HG03139 (cell line): ENCODE measurements at regions not wholly inside any gene's neighbourhood (a gene's known extent, or its start where the extent isn't known, plus 50 kb on each side); places are given as distances from the start of the nearest gene placed in this dataset.

ENCODE experiments used
- ATAC-seq: cut with Tn5 transposase; IDR thresholded peaks from one replicate; pipeline ENCODE4 v1.9.1; 2021; ENCODE audit not compliant: unreplicated experiment

DNA sequence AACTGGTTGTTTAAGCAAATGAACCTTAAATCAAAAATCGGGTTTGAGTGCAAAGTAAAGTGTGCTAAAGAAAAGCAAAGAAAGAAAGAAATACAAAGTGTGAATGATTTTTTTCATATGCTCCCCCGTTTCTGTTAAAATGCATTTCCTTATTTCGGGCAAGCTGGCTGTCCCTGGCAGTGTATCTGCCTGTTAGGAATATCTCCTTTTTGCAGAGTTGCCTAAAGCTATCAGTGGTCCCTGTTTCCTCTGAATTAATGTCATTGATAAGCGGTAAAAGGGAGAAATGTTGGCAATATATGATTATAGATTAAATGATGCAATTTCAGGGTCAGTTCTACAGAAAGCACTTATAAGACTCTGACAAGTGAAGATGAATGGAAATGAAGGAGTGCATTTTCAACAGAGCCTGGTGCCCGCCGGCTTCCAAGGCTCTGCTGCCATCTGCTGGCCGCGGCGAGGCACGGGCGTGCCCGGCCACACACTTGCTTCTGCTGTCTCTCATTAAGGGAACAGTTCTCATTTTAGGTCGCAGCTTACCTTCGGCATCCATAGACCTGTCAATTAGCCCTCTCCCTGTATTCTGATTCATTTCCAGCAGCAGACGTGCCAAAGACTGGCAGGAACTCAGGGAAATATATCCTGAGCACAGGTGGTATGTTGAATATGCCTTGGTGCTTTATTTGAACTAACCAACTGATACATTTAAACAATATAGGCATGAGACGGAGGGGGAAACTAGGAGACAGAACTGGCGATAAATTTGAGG lies 381.9 kb downstream of the C6orf118 start:
- ATAC-seq, result peak; percentile 85

GRCh38 chr6:164926686-164927085 lies 382.7 kb downstream of the C6orf118 start:
- ATAC-seq, result no peak

GRCh38 chr6:164925681-164926530 lies 383.5 kb downstream of the C6orf118 start:
- ATAC-seq, result no peak

DNA sequence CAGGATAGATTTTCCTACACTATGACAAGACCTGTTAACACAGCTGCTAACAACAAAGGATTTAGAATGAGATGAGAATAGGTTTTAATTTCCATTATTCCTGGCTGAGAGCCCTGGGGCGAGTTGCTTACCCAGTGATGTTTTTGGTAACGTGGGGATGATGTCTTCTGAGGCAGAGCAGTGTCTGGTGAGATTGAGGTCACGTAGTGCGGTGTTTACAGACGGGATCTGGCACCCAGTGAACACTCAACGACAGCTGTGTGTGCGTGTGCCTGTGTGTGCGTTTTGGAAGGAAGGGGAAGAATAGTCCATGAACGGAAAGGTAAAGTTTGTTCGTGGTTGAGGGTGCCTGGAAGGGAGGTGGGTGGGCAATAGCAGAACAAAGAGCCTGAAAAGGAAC lies 384.7 kb downstream of the C6orf118 start:
- no peak for ATAC-seq

DNA sequence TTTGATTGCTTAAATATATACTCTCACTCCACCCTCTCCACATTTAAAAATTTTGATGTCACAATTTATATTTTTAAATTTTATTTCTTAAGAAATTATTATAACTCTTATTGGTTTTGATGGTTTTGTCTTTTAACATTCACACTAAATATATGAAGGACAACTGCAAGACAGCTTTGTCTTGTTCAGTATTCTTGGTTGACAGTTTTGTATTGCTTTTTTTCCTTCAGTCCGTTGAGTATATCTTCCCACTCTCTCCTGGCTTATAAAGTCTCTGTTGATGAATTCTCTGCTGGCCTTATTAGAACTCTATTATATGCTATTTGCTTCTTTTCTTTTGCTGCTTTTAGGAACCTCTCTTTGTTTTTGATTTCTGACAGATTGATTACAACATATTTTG lies 392.2 kb downstream of the C6orf118 start:
- no peak for ATAC-seq

- ATAC-seq, result no peak
Observed at GRCh38 chr6:164916087-164916486, 393.3 kb downstream of the C6orf118 start.

DNA sequence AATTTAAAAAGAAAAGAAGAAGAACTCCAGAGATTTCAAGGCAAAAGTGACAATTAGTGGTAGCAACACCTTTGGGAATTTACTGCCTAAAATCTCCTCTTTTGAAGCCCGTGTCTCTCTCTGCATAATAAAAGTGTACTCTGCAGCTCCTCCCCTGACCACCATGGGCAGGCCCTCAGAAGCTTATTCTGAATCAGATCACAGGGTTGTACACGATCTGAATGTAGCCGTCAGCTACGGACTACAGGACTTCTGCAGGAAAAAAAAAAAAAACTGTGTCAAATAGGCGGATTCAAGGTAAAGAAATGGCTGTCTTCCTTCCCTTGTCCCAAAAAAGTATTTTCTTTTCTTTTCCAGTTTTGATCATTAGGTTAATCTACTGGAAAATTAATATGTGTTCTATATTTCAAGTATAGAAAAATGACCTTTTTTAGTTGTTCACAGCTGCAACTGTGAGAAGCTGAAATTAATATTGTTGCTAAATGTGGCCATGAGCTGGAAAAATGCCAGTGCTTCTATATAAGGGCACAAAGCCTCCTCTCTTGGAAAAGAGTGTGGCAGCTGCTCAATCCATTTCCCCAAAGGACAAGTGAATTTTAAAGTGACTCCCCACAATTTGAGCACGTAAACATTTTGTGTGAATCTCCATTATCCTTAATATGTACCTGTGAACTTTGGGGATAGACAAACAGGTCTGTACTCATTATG lies 397.4 kb downstream of the C6orf118 start:
- ATAC-seq, result no peak

DNA sequence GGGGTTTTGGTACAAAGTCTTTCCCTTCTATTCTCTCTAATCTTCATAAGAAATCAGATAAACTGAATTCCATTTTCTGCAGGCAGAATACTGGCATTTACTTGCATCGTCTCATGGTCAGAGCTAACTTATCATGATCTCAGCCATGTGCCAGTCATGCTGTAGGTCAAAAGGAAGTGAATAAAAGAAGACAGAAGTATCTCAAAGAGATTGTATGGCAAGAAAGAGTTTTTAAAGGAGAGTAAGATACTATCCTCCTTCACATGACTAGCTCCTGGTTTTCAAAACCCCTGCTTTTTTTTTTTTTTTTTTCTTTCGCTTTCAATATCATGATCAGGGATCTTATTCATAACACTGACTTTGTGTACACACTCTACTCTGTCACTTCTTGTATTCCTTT lies 398.3 kb downstream of the C6orf118 start:
- no peak for ATAC-seq

DNA sequence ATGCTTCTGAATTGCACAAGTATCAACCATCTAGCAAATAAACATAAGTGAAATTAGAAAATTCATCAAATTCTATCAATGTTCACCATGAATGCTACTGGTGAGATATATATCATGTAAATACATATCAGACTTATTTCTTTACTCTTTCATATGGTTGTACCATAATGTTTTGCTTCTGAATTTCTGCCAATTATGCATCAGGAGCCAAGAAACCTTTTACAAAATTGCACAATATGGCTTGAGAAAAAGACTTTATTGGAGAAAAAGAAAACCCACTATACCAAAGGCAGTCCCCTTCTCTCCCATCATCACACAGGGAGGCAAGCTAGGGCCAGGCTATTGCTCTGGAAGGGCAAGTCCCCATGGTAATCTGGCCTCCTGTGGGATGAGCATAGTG lies 402.6 kb downstream of the C6orf118 start:
- ATAC-seq, result no peak

DNA sequence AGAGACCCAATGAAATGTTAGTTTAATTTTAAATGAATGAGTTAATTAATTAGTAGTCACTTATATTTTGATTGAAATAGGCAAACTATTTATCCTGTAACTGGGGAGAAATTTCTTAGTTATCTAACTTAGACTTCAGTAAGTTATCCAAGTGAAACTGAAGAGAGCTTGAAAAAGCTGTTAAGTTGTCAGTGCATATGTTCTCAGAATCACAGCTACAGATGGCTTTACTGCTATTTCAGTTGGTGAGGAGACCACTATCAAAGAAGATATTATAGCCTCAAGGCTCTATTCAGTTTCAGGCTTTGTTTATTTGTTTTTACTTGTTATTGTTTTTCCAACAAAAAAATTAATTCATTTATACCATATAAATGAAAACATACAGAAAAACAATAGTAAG lies 404.1 kb downstream of the C6orf118 start:
- ATAC-seq, result no peak

DNA sequence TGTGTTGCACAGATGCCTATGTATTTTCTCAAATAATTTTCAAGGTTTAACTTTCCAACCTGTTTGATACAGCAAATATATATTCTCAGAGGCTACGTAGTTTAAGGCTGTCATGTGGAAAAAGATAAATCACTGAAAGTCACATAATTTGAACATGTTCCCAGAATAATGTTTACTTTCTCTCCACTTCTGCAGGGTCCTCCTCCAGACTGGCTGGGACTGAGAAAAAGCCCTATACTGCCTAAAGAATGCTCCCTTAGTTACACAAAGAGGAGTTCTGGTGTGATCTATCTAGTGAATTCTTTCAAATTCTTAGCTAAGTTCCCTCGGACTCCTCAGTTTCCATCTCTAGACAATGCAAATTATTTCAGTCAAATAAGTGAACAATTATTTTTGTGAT lies 411.0 kb downstream of the C6orf118 start:
- no peak for ATAC-seq

- ATAC-seq, result no peak
Observed at GRCh38 chr6:164897523-164898235, 411.7 kb downstream of the C6orf118 start.

- ATAC-seq, result no peak
Observed at GRCh38 chr6:164889980-164890379, 419.4 kb downstream of the C6orf118 start.

- ATAC-seq, result no peak
Observed at GRCh38 chr6:164887660-164888059, 421.7 kb downstream of the C6orf118 start.

GRCh38 chr6:164882236-164882635 lies 427.2 kb downstream of the C6orf118 start:
- ATAC-seq, result no peak

DNA sequence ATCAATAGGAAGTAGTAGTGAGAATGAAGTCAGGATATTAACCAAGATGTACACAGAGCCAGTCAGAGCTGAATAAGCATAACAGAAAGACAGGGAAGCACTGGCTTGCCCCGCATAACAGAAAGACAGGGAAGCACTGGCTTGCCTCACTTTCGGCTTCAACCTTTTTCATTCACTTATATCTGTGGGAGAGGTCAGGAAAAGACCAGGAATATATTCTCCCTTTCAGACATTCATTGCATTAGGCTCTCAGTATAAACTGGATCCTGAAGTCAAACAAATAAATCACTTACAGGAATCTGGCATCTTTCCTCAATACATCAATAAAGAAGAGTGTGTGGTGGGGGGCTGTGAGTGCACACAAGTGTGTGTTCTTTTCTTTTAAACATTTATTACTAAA lies 437.6 kb downstream of the C6orf118 start:
- ATAC-seq, result no peak

DNA sequence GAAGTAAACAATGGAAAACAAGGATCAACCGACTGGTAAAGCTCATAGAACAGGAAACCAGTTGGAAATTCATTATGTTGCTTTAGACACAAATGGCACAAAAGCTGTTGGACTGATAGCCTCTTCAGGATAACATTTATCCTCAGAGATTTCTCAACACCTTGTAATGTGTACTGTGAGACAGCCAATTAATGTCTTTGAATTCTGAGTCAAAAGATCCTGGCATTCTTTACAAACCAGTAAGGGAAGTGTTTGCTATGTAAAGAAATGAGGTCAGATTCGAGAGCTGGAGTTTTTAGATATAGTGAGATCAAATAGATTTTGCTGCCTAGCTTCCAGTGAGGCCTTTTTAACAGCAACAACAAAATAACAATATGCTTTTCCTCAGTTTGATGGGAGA lies 439.2 kb downstream of the C6orf118 start:
- ATAC-seq, result no peak

DNA sequence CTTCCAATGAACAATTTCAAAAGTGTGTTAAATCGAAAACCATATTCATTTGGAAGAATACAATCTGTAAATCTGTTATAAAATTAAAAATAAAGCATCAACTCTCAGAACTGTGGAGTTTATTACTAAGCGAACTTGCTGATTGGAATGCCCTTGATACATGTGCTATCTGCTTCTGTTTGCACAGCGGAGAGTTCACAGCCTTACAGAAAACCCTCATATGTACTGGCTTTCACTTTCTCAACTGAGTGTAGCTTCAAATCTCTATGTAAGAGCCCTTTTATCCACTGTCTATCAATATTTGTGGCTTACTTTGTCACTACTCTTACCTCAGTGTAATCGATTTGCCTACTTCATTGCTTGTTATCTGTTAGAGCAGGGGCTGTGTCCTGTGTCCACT lies 447.4 kb downstream of the C6orf118 start:
- no peak for ATAC-seq

- no peak for ATAC-seq
Observed at GRCh38 chr6:164859816-164860215, 449.6 kb downstream of the C6orf118 start.

GRCh38 chr6:164856138-164856537 lies 453.3 kb downstream of the C6orf118 start:
- no peak for ATAC-seq

DNA sequence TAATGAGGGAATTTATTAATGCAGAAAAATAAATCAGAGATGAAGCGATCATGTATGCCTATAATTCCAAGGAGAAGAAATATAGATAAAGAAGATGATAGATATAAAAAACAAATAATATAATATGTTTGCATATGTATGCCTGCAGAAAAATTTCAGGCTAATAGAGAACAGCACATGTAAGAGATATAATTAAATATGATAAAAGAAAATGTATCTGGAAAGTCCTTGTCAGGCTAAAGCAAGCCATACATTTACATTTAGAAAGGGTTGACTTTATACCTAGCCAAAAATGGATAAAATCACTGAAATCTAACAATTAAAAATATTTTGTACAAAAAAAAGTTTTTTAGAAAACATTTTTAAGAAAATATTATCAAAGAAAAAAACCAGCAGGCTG lies 454.1 kb downstream of the C6orf118 start:
- no peak for ATAC-seq
